COLO829 (cell line): ENCODE measurements at regions not wholly inside any gene's neighbourhood (a gene's known extent, or its start where the extent isn't known, plus 50 kb on each side); places are given as distances from the start of the nearest gene placed in this dataset.
"Not testable (repeated sequence)": the region's sequence is repeated elsewhere in the genome, so short reads cannot be mapped to it uniquely, and the experiment has no call there.

ENCODE experiments used
- DNase-seq: peaks from one replicate; pipeline ENCODE4 v3.0.0; 2012; ENCODE audit warnings: low spot score

- no peak for DNase-seq
Observed at GRCh38 chr18:70577023-70577420, 288.2 kb downstream of the SOCS6 start.

GRCh38 chr18:70576276-70577022 is 287.6 kb downstream of the SOCS6 start:
- DNase-seq: no peak

- not testable (repeated sequence) for DNase-seq
Observed at GRCh38 chr18:70574951-70575350, 286.1 kb downstream of the SOCS6 start.

- not testable (repeated sequence) for DNase-seq
Observed at GRCh38 chr18:70569647-70570046, 280.8 kb downstream of the SOCS6 start.

GRCh38 chr18:70559446-70559845 is 270.6 kb downstream of the SOCS6 start:
- DNase-seq: no peak

GRCh38 chr18:70558371-70558770 is 269.5 kb downstream of the SOCS6 start:
- DNase-seq: no peak

- no peak for DNase-seq
Observed at GRCh38 chr18:70554854-70555445, 266.1 kb downstream of the SOCS6 start.

GRCh38 chr18:70553936-70554260 is 265.1 kb downstream of the SOCS6 start:
- no peak for DNase-seq

GRCh38 chr18:70553245-70553935 is 264.5 kb downstream of the SOCS6 start:
- no peak for DNase-seq

GRCh38 chr18:70536370-70537062 is 247.7 kb downstream of the SOCS6 start:
- no peak for DNase-seq

- no peak for DNase-seq
Observed at GRCh38 chr18:70535041-70535440, 246.2 kb downstream of the SOCS6 start.

- not testable (repeated sequence) for DNase-seq
Observed at GRCh38 chr18:70525322-70525721, 236.5 kb downstream of the SOCS6 start.

GRCh38 chr18:70523792-70524182 is 234.9 kb downstream of the SOCS6 start:
- DNase-seq: no peak

- DNase-seq: no peak
Observed at GRCh38 chr18:70523035-70523791, 234.4 kb downstream of the SOCS6 start.

- no peak for DNase-seq
Observed at GRCh38 chr18:70522183-70522680, 233.4 kb downstream of the SOCS6 start.

GRCh38 chr18:70520867-70521266 is 232.0 kb downstream of the SOCS6 start:
- DNase-seq: no peak

- DNase-seq: no peak
Observed at GRCh38 chr18:70513502-70514171, 224.8 kb downstream of the SOCS6 start.

GRCh38 chr18:70507970-70508369 is 219.1 kb downstream of the SOCS6 start:
- no peak for DNase-seq

- no peak for DNase-seq
Observed at GRCh38 chr18:70506511-70506910, 217.7 kb downstream of the SOCS6 start.

- no peak for DNase-seq
Observed at GRCh38 chr18:70503060-70503459, 214.2 kb downstream of the SOCS6 start.

- no peak for DNase-seq
Observed at GRCh38 chr18:70501358-70501757, 212.5 kb downstream of the SOCS6 start.
